Breast epithelium (tissue), 4 donors: ENCODE measurements at regions not wholly inside any gene's neighbourhood (a gene's known extent, or its start where the extent isn't known, plus 50 kb on each side); places are given as distances from the start of the nearest gene placed in this dataset.

Experiments used
- DNase-seq, 2 donors: peaks; one replicate each; pipeline ENCODE4 v3.0.0-alpha.2; 2019; ENCODE audit warnings: low spot score in 2 of 2
- H3K27ac ChIP-seq, 2 donors: fragments of 200-600 bp; sonication (generic) in 1 of 2; one replicate each; pipeline ENCODE4 v1.5.1; 2016 to 2019; ENCODE audit warnings: mild to moderate bottlenecking in 1 of 2
- H3K27me3 ChIP-seq, 2 donors: fragments of 200-600 bp; sonication (generic) in 1 of 2; one replicate each; pipeline versions ENCODE4 v1.5.1 to v1.6.0; 2017 to 2019; ENCODE audit warnings: control low read depth in 1 of 2, mild to moderate bottlenecking in 1 of 2
- H3K36me3 ChIP-seq: fragments of 200-600 bp; one replicate; pipeline ENCODE4 v1.5.1; 2019
- H3K4me1 ChIP-seq, 2 donors: fragments of 200-600 bp; sonication (generic); one replicate each; pipeline ENCODE4 v1.5.1; 2016 to 2019; ENCODE audit warnings: control low read depth in 1 of 2
- H3K4me3 ChIP-seq, 3 donors: fragments of 200-600 bp; sonication (generic); 1 replicate in 2 of 3; 2 replicates in 1 of 3; pipeline ENCODE4 v1.5.1; 2016 to 2019; ENCODE audit warnings: mild to moderate bottlenecking in 3 of 3, moderate library complexity in 2 of 3
- H3K9me3 ChIP-seq, 2 donors: fragments of 200-600 bp; sonication (generic) in 1 of 2; one replicate each; pipeline ENCODE4 v1.5.1; 2016 to 2019; ENCODE audit warnings: control low read depth in 1 of 2
- POLR2A ChIP-seq: fragments of 450-650 bp; IDR thresholded peaks from one replicate; pipeline ENCODE4 v1.6.1; 2016; ENCODE audit warnings: antibody characterized with exemption, mild to moderate bottlenecking, moderate library complexity
- POLR2AphosphoS5 ChIP-seq, 3 donors: sonication (generic); formaldehyde crosslinking; IDR thresholded peaks; one replicate each; pipeline ENCODE4 v1.6.1; 2017; ENCODE audit warnings: antibody characterized with exemption in 3 of 3
- intact Hi-C: fragments of 100-400 bp; cut with DNase I; formaldehyde crosslinking; loops from one replicate; pipeline ENCODE4 v1.15.1; 2023; ENCODE audit warnings: low total_unique reads
- TF ChIP-seq, protein P1 (sequence below), 3 donors: fragments of 450-650 bp; IDR thresholded peaks; one replicate each; pipeline ENCODE4 v1.5.1; 2016 to 2017; ENCODE audit warnings: antibody characterized with exemption in 3 of 3, mild to moderate bottlenecking in 3 of 3, moderate library complexity in 3 of 3

- H3K4me1 ChIP-seq, result no peaks in the 10 kb centered on the region
- no peaks in the 10 kb centered on the region for H3K9me3 ChIP-seq
- TF ChIP-seq, protein P1, sequence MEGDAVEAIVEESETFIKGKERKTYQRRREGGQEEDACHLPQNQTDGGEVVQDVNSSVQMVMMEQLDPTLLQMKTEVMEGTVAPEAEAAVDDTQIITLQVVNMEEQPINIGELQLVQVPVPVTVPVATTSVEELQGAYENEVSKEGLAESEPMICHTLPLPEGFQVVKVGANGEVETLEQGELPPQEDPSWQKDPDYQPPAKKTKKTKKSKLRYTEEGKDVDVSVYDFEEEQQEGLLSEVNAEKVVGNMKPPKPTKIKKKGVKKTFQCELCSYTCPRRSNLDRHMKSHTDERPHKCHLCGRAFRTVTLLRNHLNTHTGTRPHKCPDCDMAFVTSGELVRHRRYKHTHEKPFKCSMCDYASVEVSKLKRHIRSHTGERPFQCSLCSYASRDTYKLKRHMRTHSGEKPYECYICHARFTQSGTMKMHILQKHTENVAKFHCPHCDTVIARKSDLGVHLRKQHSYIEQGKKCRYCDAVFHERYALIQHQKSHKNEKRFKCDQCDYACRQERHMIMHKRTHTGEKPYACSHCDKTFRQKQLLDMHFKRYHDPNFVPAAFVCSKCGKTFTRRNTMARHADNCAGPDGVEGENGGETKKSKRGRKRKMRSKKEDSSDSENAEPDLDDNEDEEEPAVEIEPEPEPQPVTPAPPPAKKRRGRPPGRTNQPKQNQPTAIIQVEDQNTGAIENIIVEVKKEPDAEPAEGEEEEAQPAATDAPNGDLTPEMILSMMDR (IDR thresholded peaks at IDR 0.05), result no peak
- TF ChIP-seq POLR2A, result no peak
- TF ChIP-seq POLR2AphosphoS5 (IDR thresholded peaks at IDR 0.05), result no peak
- no peak overlapping the region for H3K4me3 ChIP-seq
- H3K36me3 ChIP-seq, result no peaks in the 10 kb centered on the region
- intact Hi-C loops, result loop anchor here (10.0 kb wide), 1 partner anchor 199 kb away; no protein-coding TSS in a partner anchor
- no peak for DNase-seq
- H3K27ac ChIP-seq, result no peak overlapping the region
- no peaks in the 10 kb centered on the region for H3K27me3 ChIP-seq
Measured at GRCh38 chr13:49844181-49844580, 51.7 kb upstream of the KPNA3 start.
